ENCODE measurements at regions not wholly inside any gene's neighbourhood (a gene's known extent, or its start where the extent isn't known, plus 50 kb on each side); places are given as distances from the start of the nearest gene placed in this dataset.

DNA sequence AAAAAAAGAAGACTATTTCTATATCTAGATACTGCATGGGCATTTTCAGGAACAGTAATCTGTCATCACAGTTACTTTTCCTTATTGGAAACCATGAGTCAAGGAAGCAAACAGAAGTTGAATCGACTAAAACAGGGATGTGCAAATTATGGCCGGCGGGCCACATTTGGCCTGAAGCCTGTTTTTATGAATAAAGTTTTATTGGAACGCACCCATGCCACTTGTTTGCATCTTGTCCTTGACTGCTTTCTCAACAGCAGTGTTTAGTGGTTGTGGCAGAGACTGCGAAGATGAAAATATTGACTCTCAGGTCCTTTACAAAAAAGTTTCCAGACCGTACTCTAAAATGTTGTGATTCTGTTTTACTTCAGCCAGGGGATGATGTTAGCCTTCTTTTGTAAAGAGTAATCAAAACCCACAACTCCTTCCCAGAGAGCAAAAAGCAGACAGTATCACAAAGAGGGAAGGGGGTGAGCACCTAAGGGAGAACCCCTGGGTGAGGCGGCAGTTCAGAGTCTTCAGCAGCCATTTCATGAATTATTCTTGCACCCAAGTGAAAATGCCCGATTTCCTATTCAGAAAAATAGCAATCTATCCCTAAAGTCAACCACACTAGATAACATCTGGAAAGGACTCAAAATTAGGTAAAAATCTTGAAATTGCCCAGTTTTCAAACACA, 190.4 kb downstream of the MYLK4 start:
- Mint-ChIP-seq H3K36me3 (ENCODE audit: unreplicated experiment) (no peaks in the 10 kb centered on the region), H3K4me3 (ENCODE audit: unreplicated experiment) (no peak overlapping the region), H3K27me3 (ENCODE audit: unreplicated experiment) (peaks cover 2% of the 10 kb centered on the region), H3K27ac (ENCODE audit: unreplicated experiment) (no peak overlapping the region), H3K9me3 (ENCODE audit: unreplicated experiment) (peaks cover 2% of the 10 kb centered on the region), H3K4me1 (ENCODE audit: low read depth, unreplicated experiment) (peaks cover 13% of the 10 kb centered on the region)
- TF ChIP-seq, protein P1, sequence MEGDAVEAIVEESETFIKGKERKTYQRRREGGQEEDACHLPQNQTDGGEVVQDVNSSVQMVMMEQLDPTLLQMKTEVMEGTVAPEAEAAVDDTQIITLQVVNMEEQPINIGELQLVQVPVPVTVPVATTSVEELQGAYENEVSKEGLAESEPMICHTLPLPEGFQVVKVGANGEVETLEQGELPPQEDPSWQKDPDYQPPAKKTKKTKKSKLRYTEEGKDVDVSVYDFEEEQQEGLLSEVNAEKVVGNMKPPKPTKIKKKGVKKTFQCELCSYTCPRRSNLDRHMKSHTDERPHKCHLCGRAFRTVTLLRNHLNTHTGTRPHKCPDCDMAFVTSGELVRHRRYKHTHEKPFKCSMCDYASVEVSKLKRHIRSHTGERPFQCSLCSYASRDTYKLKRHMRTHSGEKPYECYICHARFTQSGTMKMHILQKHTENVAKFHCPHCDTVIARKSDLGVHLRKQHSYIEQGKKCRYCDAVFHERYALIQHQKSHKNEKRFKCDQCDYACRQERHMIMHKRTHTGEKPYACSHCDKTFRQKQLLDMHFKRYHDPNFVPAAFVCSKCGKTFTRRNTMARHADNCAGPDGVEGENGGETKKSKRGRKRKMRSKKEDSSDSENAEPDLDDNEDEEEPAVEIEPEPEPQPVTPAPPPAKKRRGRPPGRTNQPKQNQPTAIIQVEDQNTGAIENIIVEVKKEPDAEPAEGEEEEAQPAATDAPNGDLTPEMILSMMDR (IDR thresholded peaks at IDR 0.05; ENCODE audit: partially characterized antibody, unreplicated experiment): no peak
- DNase-seq: no peak

DNA sequence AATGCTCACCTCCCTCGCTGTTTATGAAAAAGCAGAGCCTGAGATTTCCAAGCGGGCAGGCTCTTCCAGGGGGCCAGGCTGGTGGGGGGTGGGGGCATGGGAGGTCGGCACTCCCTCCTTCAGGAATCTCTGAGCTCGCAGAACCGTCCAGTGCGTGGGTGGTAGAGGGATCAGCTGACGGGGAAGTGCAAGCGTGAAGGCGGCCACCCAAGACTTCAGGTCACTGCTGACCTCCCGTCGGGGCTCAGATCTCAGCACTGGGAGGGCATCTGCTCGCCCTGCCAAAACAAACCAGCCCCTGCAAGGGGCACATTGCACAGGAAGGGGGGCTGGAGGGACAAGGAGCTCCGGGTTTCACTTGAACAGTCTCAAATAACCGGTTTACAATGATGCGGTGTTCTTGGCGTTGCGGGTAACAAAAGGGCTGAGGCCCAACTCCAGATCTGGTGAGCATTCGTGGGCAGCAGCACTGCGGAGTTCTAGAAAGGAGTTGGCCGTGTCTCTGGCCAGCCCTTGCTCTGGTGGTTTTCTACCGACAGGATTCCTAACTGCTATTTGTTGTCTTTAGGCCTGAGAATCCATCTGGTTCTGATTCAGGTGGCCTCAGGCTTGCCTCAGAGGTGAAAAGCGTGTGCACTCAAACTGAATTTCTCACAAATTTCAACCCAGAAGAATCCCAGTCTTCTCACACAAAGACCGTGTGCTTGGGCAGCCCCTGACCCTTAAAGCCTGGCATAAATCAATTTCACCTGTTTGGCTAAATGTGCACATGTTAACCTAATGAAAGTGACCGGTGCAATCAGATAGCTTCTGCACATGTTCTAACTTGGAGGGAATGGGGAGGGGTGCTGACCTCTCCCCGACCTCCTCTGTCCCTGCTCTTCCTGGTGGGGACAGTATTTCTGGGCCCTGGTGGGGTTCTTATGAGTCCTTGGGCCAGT, 191.6 kb downstream of the MYLK4 start:
- H3K4me1 Mint-ChIP-seq (ENCODE audit: low read depth, unreplicated experiment): peaks cover 13% of the 10 kb centered on the region

DNA sequence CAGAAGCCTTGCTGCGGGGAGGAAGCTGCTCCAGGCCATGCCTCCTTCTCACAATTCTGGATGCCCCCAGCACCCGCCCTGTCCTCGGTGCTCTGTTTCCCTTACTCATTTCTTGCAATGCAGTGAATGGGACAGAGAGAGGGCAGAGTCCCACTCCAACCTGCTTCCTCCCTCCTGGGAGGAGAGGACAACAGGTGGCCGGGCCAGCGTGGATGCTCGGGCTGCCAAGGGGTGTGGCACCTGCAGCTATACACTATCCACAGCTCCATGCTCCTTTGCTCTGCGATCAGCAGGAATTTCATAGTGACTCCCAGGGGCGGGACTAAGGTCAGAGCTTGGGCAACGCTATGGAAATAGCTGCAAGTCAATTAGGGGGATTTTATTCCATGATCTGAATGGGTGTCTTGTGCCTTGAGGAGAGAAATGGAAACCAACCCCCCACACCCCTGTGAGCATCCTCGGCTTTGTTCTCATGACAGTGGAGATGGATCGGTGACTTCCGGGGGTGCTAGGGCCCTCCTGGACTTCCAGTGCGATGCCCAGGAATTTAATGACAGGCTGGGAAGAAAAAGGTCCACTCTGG, 192.5 kb downstream of the MYLK4 start:
- no peak for DNase-seq
- H3K9me3 Mint-ChIP-seq (ENCODE audit: unreplicated experiment): peaks cover 2% of the 10 kb centered on the region
- peaks cover 2% of the 10 kb centered on the region for H3K27me3 Mint-ChIP-seq (ENCODE audit: unreplicated experiment)
- H3K4me1 Mint-ChIP-seq (ENCODE audit: low read depth, unreplicated experiment): peaks cover 13% of the 10 kb centered on the region
- H3K27ac Mint-ChIP-seq (ENCODE audit: unreplicated experiment): no peak overlapping the region
- H3K4me3 Mint-ChIP-seq (ENCODE audit: unreplicated experiment): no peak overlapping the region
- H3K36me3 Mint-ChIP-seq (ENCODE audit: unreplicated experiment): no peaks in the 10 kb centered on the region
- TF ChIP-seq, protein P1 (IDR thresholded peaks at IDR 0.05; ENCODE audit: partially characterized antibody, unreplicated experiment): no peak

More for the DNA sequence above, 191.6 kb downstream of the MYLK4 start:
- TF ChIP-seq, protein P1 (IDR thresholded peaks at IDR 0.05; ENCODE audit: partially characterized antibody, unreplicated experiment): no peak
- DNase-seq: no peak
- H3K27ac Mint-ChIP-seq (ENCODE audit: unreplicated experiment): no peak overlapping the region
- H3K9me3 Mint-ChIP-seq (ENCODE audit: unreplicated experiment): peaks cover 2% of the 10 kb centered on the region
- no peak overlapping the region for H3K4me3 Mint-ChIP-seq (ENCODE audit: unreplicated experiment)
- H3K27me3 Mint-ChIP-seq (ENCODE audit: unreplicated experiment): peaks cover 2% of the 10 kb centered on the region
- H3K36me3 Mint-ChIP-seq (ENCODE audit: unreplicated experiment): no peaks in the 10 kb centered on the region

DNA sequence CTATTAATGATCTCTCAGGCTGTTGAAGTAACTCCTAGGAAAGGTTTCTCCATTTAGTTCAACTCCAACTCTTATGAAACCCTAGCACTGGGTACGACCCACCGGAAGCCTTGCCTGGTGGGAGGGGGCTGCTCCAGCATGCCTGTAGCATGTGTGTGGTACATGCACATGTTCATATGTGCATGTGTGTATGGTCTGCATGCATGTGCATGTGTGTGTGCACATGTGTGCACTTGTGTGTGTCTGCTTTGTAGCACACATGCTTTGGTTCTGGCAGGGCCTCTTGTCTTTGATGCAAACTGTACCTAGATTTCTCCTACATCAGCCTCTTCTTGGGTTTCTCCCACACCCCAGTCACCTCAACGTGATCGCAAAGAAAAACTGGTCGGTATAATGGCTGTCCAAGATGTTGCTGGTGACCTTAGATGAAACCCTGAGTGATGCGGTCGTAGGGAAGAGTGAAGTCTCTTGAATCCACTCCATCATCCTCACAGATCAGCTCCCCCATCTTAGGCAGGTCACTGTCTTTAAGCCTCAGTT, 193.5 kb downstream of the MYLK4 start:
- peaks cover 2% of the 10 kb centered on the region for H3K27me3 Mint-ChIP-seq (ENCODE audit: unreplicated experiment)
- no peak for DNase-seq
- peaks cover 11% of the 10 kb centered on the region for H3K4me1 Mint-ChIP-seq (ENCODE audit: low read depth, unreplicated experiment)
- H3K27ac Mint-ChIP-seq (ENCODE audit: unreplicated experiment): no peak overlapping the region
- peaks cover 2% of the 10 kb centered on the region for H3K9me3 Mint-ChIP-seq (ENCODE audit: unreplicated experiment)
- no peaks in the 10 kb centered on the region for H3K36me3 Mint-ChIP-seq (ENCODE audit: unreplicated experiment)
- TF ChIP-seq, protein P1 (IDR thresholded peaks at IDR 0.05; ENCODE audit: partially characterized antibody, unreplicated experiment): no peak
- no peak overlapping the region for H3K4me3 Mint-ChIP-seq (ENCODE audit: unreplicated experiment)
